Gastroesophageal sphincter (tissue), 4 donors: ENCODE measurements at regions not wholly inside any gene's neighbourhood (a gene's known extent, or its start where the extent isn't known, plus 50 kb on each side); places are given as distances from the start of the nearest gene placed in this dataset.

ENCODE experiments used
- ATAC-seq: fragments of 150-250 bp; one replicate; pipeline ENCODE4 v1.9.1; 2016; ENCODE audit warnings: mild to moderate bottlenecking, moderate library complexity
- H3K27ac ChIP-seq, 4 donors: fragments of 200-600 bp; sonication (generic) in 3 of 4; 1 replicate in 3 of 4; 2 replicates in 1 of 4; pipeline ENCODE4 v1.5.1; 2016 to 2019
- H3K27me3 ChIP-seq: fragments of 200-600 bp; sonication (generic); one replicate; pipeline ENCODE4 v1.5.1; 2019
- H3K36me3 ChIP-seq, 2 donors: fragments of 200-600 bp; sonication (generic); one replicate each; pipeline ENCODE4 v1.5.1; 2019; ENCODE audit warnings: control low read depth in 1 of 2
- H3K4me1 ChIP-seq, 3 donors: fragments of 200-600 bp; sonication (generic); 1 replicate in 2 of 3; 2 replicates in 1 of 3; pipeline ENCODE4 v1.5.1; 2016 to 2019; ENCODE audit warnings: control low read depth in 2 of 3
- H3K4me3 ChIP-seq, 2 donors: fragments of 200-600 bp; sonication (generic); one replicate each; pipeline ENCODE4 v1.5.1; 2019; ENCODE audit warnings: mild to moderate bottlenecking in 1 of 2, moderate library complexity in 1 of 2
- H3K9me3 ChIP-seq, 3 donors: fragments of 200-600 bp; sonication (generic); one replicate each; pipeline ENCODE4 v1.5.1; 2017 to 2019; ENCODE audit warnings: control low read depth in 2 of 3
- CTCF ChIP-seq, 4 experiments: fragments of 200-600 bp in 2 of 4; fragments of 450-650 bp in 2 of 4; sonication (generic) in 1 of 4; IDR thresholded peaks; one replicate each; pipeline ENCODE4 v1.5.1; 2017 to 2019; ENCODE audit warnings: antibody characterized with exemption in 4 of 4, mild to moderate bottlenecking in 2 of 4, moderate library complexity in 2 of 4
- EP300 ChIP-seq: sonication (generic); formaldehyde crosslinking; IDR thresholded peaks from one replicate; pipeline ENCODE4 v1.6.1; 2017; ENCODE audit warnings: antibody characterized with exemption, mild to moderate bottlenecking
- POLR2A ChIP-seq, 2 donors: fragments of 450-650 bp; IDR thresholded peaks; one replicate each; pipeline ENCODE4 v1.6.1; 2017; ENCODE audit warnings: antibody characterized with exemption in 2 of 2, mild to moderate bottlenecking in 2 of 2, moderate library complexity in 1 of 2
- POLR2AphosphoS5 ChIP-seq: sonication (generic); formaldehyde crosslinking; IDR thresholded peaks from one replicate; pipeline ENCODE4 v1.6.1; 2017; ENCODE audit warnings: antibody characterized with exemption
- WGBS, 2 donors: methylation state at CpG; one replicate each; pipeline ENCODE4 v1.1.5; 2018; ENCODE audit warnings: low coverage in 1 of 2; 5-methylcytosine and 5-hydroxymethylcytosine counted together

- no peaks in the 10 kb centered on the region for H3K27me3 ChIP-seq
- no peaks in the 10 kb centered on the region for H3K4me1 ChIP-seq
- no peaks in the 10 kb centered on the region for H3K36me3 ChIP-seq
- WGBS, 2 donors: 33 to 50% methylated on average over 2 of the region's 2 CpGs
- no peak for ATAC-seq
- H3K27ac ChIP-seq: no peak overlapping the region
- H3K4me3 ChIP-seq: no peak overlapping the region
- TF ChIP-seq POLR2AphosphoS5: no peak
- no peak for TF ChIP-seq POLR2A (IDR thresholded peaks at IDR 0.05)
- no peak for TF ChIP-seq EP300
- H3K9me3 ChIP-seq: no peaks in the 10 kb centered on the region
These were observed 529.5 kb upstream of the SEMA3D start for GRCh38 chr7:85716353-85716752.

GRCh38 chr7:85714951-85715350 is 528.1 kb upstream of the SEMA3D start:
- Histone ChIP-seq H3K27ac (no peak overlapping the region), H3K36me3 (no peaks in the 10 kb centered on the region), H3K27me3 (no peaks in the 10 kb centered on the region), H3K4me3 (no peak overlapping the region), H3K9me3 (no peaks in the 10 kb centered on the region), H3K4me1 (no peaks in the 10 kb centered on the region)
- TF ChIP-seq CTCF (IDR thresholded peaks at IDR 0.05) (no peak), EP300 (no peak), POLR2A (IDR thresholded peaks at IDR 0.05) (no peak), POLR2AphosphoS5 (no peak)
- ATAC-seq: no peak
- 34 to 48% methylated on average over 2 of the region's 2 CpGs for WGBS, 2 donors

GRCh38 chr7:85714043-85714578 is 527.3 kb upstream of the SEMA3D start:
- Histone ChIP-seq H3K9me3 (no peaks in the 10 kb centered on the region), H3K36me3 (no peaks in the 10 kb centered on the region), H3K4me3 (no peak overlapping the region), H3K27ac (no peak overlapping the region), H3K4me1 (no peaks in the 10 kb centered on the region), H3K27me3 (no peaks in the 10 kb centered on the region)
- 82 to 95% methylated on average over 2 of the region's 2 CpGs for WGBS, 2 donors
- no peak for ATAC-seq
- TF ChIP-seq EP300 (no peak), POLR2A (IDR thresholded peaks at IDR 0.05) (no peak), CTCF (IDR thresholded peaks at IDR 0.05) (no peak), POLR2AphosphoS5 (no peak)

- Histone ChIP-seq H3K4me3 (no peak overlapping the region), H3K27ac (no peak overlapping the region), H3K27me3 (no peaks in the 10 kb centered on the region), H3K36me3 (no peaks in the 10 kb centered on the region), H3K9me3 (no peaks in the 10 kb centered on the region), H3K4me1 (no peaks in the 10 kb centered on the region)
- TF ChIP-seq CTCF (IDR thresholded peaks at IDR 0.05) (no peak), POLR2AphosphoS5 (no peak), POLR2A (IDR thresholded peaks at IDR 0.05) (no peak), EP300 (no peak)
- WGBS, 2 donors: 78 to 88% methylated on average over 1 of the region's 1 CpG
- no peak for ATAC-seq
These were observed 526.3 kb upstream of the SEMA3D start for GRCh38 chr7:85713171-85713570.

GRCh38 chr7:85711894-85712293 is 525.0 kb upstream of the SEMA3D start:
- 50 to 52% methylated on average over 2 of the region's 2 CpGs for WGBS, 2 donors
- Histone ChIP-seq H3K9me3 (no peaks in the 10 kb centered on the region), H3K4me3 (no peak overlapping the region), H3K4me1 (no peaks in the 10 kb centered on the region), H3K36me3 (no peaks in the 10 kb centered on the region), H3K27ac (no peak overlapping the region), H3K27me3 (no peaks in the 10 kb centered on the region)
- no peak for TF ChIP-seq POLR2A (IDR thresholded peaks at IDR 0.05)
- no peak for TF ChIP-seq EP300
- no peak for TF ChIP-seq POLR2AphosphoS5
- no peak for TF ChIP-seq CTCF (IDR thresholded peaks at IDR 0.05)
- ATAC-seq: no peak
